IPS-NIHi11 (cell line): ENCODE measurements at regions not wholly inside any gene's neighbourhood (a gene's known extent, or its start where the extent isn't known, plus 50 kb on each side); places are given as distances from the start of the nearest gene placed in this dataset.

Experiments used
- DNase-seq: peaks from one replicate; pipeline ENCODE4 v3.0.0; 2012; ENCODE audit warnings: mixed read lengths, low spot score

GRCh38 chr17:77474292-77474988, 333.7 kb downstream of the SEC14L1 start:
- DNase-seq = no peak

GRCh38 chr17:77475016-77475976, 334.5 kb downstream of the SEC14L1 start:
- no peak for DNase-seq

GRCh38 chr17:77476006-77476405, 335.2 kb downstream of the SEC14L1 start:
- no peak for DNase-seq

- no peak for DNase-seq
Measured at GRCh38 chr17:77476498-77476897, 335.7 kb downstream of the SEC14L1 start.

- DNase-seq = no peak
Measured at GRCh38 chr17:77476931-77477805, 336.4 kb downstream of the SEC14L1 start.

- DNase-seq = no peak
Measured at GRCh38 chr17:77478281-77478680, 337.5 kb downstream of the SEC14L1 start.

GRCh38 chr17:77478899-77479298, 338.1 kb downstream of the SEC14L1 start:
- DNase-seq = no peak

GRCh38 chr17:77479372-77480198, 338.8 kb downstream of the SEC14L1 start:
- DNase-seq = peak; percentile 56

GRCh38 chr17:77480199-77480508, 339.4 kb downstream of the SEC14L1 start:
- DNase-seq = no peak

GRCh38 chr17:77480509-77481215, 339.9 kb downstream of the SEC14L1 start:
- no peak for DNase-seq

- DNase-seq = no peak
Measured at GRCh38 chr17:77481476-77482374, 341.0 kb downstream of the SEC14L1 start.

- no peak for DNase-seq
Measured at GRCh38 chr17:77482375-77483127, 341.8 kb downstream of the SEC14L1 start.

- no peak for DNase-seq
Measured at GRCh38 chr17:77483128-77483598, 342.4 kb downstream of the SEC14L1 start.

GRCh38 chr17:77484111-77484510, 343.3 kb downstream of the SEC14L1 start:
- no peak for DNase-seq

GRCh38 chr17:77485089-77485833, 344.5 kb downstream of the SEC14L1 start:
- DNase-seq = no peak

- no peak for DNase-seq
Measured at GRCh38 chr17:77487211-77487629, 346.5 kb downstream of the SEC14L1 start.

GRCh38 chr17:77487677-77488530, 347.1 kb downstream of the SEC14L1 start:
- no peak for DNase-seq
